Stimulated activated naive CD4-positive, alpha-beta T cell treated with Interleukin-2 at 50 U/mL for 16 hours (primary cell): ENCODE measurements at regions not wholly inside any gene's neighbourhood (a gene's known extent, or its start where the extent isn't known, plus 50 kb on each side); places are given as distances from the start of the nearest gene placed in this dataset.
"Not testable (repeated sequence)": the region's sequence is repeated elsewhere in the genome, so short reads cannot be mapped to it uniquely, and the experiment has no call there.

Source experiments
- DNase-seq: peaks from one replicate; lab custom pipeline; 2025; lab: John Stamatoyannopoulos, UW

DNA sequence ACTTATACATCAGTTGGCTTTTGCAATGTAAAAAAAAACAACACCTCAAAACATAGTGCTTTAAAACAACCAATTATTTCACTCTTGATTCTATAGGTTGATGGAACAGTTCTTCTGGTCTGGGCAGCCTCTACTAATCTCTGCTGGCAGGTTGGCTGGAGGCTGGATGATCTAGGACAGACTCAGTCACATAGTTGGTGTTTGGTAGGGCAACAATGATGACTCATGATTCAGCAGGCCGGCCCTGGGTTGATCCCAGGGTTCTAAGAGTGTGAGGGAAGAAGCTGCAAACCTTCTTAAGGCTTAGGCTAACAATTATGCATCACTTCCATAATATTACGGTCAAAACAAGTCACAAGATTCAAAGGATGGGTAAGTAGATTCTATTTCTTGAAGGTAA lies 558.2 kb downstream of the ZNF674 start:
- no peak for DNase-seq

DNA sequence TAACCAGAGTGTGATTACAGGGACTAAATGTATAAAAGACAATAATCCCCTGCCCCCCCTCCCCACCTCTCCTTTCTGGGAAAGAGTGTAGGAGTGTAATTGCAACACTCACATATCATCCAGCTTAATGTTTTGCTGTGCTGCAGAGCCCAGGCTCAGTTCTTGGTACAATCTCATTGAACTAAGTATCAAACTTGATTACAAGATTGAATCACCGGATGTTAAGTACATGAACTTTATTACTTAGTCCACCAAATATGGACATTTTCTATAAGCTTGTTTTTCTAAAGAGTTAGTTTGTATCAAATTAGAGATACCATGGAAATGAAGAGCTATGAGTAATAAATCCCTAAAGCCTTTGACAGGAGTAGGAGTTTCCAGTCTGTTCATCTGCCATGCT lies 559.1 kb downstream of the ZNF674 start:
- no peak for DNase-seq

DNA sequence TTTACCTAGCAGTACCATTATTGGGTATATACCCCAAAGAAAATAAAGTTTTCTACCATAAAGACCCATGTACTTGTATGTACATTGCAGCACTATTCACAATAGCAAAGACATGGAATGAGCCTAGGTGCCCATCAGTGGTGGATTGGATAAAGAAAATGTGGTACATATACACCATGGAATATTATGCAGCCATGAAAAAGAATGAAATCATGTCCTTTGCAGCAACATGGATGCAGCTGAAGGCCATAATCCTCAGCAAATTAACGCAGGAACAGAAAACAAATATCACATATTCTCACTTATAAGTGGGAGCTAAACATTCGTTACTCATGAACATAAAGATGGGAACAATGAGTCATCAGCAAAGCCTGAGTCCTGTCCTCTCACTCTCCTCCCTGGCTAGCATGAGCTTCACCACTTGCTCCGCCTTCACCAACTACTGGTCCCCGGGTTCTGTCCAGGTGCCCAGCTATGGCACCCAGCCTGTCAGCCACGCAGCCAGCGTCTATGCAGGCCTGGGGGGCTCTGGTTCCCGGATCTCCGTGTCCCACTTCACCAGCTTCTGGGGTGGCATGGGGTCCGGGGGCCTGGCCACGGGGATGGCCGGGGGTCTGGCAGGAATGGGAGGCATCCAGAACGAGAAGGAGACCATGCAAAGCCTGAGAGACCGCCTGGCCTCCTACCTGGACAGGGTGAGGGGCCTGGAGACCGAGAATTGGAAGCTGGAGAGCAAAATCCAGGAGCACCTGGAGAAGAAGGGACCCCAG lies 562.1 kb downstream of the ZNF674 start:
- DNase-seq = not testable (repeated sequence)

- DNase-seq = no peak
These were observed 564.5 kb downstream of the ZNF674 start for GRCh38 chrX:45980726-45981125.

DNA sequence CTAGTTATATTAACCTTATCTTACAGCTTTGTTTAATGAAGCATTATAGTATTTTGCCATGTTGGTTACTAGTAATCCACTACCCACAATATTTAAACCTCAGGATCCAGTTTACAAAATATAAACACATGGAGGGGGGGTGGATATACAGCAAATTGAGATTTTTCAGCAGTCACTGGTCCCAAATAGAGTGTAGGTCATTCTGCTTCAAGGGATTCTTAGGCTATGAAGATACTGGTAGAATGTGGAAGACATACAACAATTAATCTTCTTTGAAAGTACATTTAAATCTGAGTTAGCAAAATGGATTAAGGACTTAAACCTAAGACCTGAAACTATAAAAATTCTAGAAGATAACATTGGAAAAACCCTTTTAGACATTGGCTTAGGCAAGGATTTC lies 569.6 kb downstream of the ZNF674 start:
- DNase-seq = no peak

DNA sequence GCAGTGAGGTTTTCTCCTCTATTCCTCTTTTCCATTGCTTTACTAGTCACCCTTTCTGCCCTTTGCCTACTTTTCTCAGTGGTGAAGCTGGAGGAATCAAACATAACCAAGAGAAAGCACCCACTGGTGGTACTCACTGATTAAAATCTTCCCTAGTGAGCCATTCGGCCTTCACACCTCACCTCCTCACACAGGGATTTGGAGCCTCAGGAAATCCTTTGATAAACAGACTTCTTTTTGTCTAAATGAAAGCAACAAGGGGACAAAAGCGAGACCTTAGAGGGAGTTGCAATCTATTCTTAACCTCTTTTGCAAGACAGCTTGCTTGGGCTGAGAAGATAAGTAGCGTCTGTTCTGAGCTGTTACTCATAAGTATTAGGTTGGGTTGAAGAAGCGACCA lies 572.6 kb downstream of the ZNF674 start:
- no peak for DNase-seq

GRCh38 chrX:45959567-45959966 lies 585.7 kb downstream of the ZNF674 start:
- no peak for DNase-seq

DNA sequence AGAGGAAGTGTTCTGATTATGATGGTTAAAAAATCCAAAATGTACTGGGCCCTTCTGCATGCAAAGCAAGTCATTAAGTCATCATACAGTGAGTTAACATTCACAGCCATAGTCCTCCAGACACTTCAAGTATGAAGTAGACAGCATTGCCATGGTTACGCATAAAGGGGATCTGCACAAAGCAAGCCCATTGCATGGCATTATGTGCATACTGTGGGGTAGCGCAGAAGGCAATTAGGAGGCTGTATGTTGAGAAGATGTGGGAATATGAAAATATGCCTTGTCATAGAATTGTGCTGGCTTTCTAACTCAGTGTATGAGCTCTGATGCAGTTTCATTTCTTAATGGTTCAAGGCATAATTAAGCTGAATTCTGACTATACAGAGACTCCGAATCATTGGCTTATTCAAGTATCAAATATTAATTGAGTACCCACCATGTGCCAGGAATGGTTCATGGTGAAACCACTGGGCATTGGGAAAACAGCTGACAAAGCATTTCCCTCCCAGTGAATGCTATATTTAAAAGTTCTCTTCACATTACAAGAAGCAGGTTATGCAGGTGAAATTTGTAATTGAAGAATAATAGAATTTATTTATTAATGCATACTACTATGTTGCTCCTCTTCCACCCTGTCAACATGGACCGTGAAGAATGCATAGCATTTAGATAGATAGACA lies 588.9 kb downstream of the ZNF674 start:
- DNase-seq = no peak

DNA sequence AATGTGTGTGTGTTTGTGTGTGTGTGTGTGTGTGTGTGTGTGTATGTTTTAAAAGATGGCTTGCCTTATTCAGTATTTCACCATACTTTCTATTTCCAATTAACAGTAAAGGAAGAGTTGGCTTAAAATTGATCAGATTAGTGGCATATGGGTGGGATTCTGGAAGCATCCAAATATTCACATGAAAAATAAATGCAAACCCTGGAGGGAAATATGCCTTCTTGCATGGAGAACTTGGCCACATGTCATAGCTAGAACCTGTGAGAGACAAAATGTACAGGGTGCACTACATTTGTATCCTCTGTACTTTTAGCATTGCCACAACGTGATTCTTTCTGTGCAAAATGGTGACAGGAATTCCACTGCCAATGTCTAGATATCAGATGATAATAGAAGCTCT lies 589.6 kb downstream of the ZNF674 start:
- DNase-seq = no peak

DNA sequence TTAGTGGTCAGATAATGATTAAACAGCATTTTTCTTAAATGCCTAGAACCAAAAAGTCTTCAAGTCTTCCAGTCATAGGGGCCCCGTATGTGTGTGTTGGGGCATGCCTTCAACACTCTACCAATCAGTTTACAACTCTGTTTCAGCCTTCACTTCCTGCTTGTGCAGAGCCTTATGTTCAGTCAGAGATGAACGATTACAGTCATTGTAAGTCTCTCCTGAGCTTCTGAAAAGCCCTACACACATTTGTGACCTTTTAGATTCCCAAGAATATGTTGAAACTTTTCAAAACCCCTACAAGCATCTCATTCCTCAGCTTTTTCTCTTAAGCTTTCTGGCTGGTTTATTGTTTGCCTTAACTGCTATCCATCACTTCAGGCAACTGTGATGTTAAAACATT lies 591.2 kb downstream of the ZNF674 start:
- no peak for DNase-seq

- DNase-seq = no peak
These were observed 593.2 kb downstream of the ZNF674 start for GRCh38 chrX:45952030-45952429.

GRCh38 chrX:45935408-45935807 lies 609.8 kb downstream of the ZNF674 start:
- DNase-seq = no peak

DNA sequence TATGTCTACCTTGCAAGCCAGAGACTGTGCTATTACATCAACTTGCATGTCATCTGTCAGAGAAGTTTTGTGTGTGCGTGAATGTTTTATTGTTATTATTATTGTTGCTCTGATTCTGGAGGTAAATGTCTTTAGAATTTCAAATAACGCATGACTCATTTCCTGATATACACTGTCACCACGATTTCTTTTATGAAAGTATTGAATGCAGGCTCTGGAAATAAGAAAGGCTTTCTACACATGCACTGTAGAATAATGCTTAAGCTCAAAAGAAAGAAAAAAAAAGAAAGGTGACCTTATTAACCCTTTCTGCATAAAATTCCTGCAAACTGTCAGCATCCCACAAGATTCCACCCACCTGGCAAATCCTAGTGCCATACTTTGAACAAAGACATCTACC lies 632.9 kb downstream of the ZNF674 start:
- DNase-seq = no peak

GRCh38 chrX:45907786-45908185 lies 637.4 kb downstream of the ZNF674 start:
- DNase-seq = no peak

- DNase-seq = no peak
These were observed 641.4 kb downstream of the ZNF674 start for GRCh38 chrX:45903781-45904201.

DNA sequence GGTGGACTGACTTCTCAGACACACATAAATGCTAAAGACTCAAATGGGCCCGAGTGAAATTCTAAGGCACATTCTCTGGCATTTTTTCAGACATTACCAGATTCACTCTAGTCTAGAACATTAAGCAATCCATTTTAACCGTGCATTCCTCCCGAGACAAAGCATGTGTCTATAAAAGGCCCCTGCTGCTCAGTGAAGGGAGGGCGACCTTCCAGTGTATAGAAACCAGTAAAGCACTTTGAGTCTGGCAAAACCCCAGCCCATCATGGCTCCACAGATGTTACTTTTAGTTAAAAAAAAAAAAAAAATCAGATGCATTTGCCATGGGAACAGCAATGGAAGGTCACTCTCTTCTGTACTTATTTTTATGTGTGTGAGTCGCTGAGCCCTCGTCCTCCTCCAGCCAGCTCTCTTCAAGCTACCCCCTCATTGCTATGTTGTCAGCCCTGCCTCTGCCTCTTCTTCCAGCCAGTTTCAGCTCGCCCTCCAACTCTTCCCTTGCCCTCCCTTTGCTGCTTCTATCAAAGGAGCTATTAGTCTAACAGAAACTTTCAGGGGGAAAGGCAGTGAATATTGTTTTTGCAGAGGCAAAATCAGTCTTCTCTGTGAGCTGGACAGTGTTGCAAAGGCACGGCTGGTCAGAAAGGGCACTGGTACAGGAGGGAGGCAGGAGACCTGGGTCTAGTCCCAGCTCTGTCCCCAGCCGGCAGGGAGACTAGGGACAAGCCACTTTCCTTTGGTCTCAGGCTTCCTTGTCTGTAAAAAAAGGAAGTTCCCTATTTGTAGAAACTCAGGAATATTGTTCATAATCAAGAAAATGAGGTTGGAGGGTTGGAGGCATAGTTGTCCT lies 644.2 kb downstream of the ZNF674 start:
- no peak for DNase-seq

DNA sequence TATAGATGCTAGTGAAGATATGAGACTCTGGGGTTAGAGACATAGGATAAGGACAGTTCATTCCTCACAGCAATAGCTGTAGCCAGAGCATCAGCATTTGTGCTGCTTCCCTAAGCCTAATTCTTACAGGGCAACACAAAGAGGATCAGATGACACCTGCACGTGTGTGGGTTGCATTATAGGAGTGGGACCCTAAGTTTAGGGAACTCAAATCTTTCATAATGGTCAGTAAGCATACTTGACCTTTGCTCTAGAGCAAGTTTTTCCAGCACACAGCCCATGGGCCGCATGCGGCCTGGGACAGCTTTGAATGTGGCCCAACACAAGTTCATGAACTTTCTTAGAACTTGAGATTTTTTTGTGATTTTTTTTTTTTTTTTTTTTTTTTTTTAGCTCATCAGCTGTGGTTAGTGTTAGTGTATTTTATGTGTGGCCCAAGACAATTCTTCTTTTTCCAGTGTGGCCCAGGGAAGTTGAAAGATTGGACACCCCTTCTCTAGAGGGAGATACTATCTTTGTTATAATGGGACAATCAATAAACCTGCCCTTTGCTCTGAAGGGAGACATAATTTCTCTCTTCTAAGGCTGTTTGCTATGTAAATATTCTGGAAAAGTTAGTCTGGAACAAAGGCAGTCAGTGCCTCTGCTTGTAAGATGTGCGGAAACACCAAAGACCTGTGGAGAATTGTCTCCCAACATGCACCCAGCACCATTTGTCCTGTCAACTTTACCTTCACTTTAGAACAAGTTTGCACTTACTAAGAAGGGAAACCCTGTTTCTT lies 650.2 kb downstream of the ZNF674 start:
- no peak for DNase-seq

- no peak for DNase-seq
These were observed 655.8 kb downstream of the ZNF674 start for GRCh38 chrX:45889471-45889870.

DNA sequence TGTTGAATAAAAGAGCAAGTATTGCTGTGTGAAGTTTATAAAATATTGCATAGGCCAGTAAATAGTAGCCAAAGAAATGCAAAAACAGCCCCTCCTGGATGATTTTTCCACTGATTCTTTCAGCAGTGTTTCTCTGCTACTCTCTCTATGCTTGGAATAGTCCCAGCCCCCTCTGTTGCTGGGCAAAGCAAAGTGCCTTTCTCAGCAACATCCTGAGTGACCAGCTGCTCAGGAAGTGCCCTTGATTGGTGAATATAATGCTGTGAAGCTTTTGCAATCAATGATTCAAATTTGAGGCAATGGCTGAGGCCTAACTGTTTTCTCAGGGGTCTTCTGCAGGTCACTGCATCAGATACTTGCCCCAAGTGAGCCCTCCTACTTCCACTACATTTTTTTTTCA lies 656.7 kb downstream of the ZNF674 start:
- DNase-seq = no peak

GRCh38 chrX:45885931-45886330 lies 659.3 kb downstream of the ZNF674 start:
- DNase-seq = no peak

DNA sequence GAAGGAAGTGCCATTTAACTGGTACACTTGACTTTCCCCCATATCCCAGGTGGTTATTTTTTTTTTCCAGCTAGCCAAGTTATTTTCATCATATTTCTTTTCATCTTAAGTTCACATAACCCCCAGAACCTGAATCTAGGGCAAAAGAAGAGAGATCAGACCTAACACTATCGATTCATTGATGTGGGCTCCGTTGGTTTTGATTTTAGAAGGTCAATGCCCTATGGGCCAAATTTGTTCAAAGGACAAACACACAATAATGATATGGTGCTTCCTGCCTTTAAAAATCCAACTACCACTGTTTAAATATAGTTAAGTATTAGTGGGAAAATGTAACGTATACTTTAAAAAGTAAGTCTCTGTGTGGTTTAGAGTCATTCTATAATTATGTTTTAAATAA lies 665.7 kb downstream of the ZNF674 start:
- DNase-seq = no peak

- DNase-seq = no peak
These were observed 669.0 kb downstream of the ZNF674 start for GRCh38 chrX:45876206-45876605.
